HG02943 (cell line): ENCODE measurements at regions not wholly inside any gene's neighbourhood (a gene's known extent, or its start where the extent isn't known, plus 50 kb on each side); places are given as distances from the start of the nearest gene placed in this dataset.
"Not testable (repeated sequence)": the region's sequence is repeated elsewhere in the genome, so short reads cannot be mapped to it uniquely, and the experiment has no call there.

ENCODE experiments used
- ATAC-seq: cut with Tn5 transposase; IDR thresholded peaks from one replicate; pipeline ENCODE4 v1.9.1; 2021; ENCODE audit warnings: mild to moderate bottlenecking, low read depth, moderate library complexity; ENCODE audit not compliant: unreplicated experiment

GRCh38 chr7:94169682-94170081 is 165.5 kb upstream of the BET1 start:
- ATAC-seq, result no peak

GRCh38 chr7:94170836-94171235 is 166.7 kb upstream of the BET1 start:
- ATAC-seq, result peak; percentile 74

- ATAC-seq, result no peak
Measured at GRCh38 chr7:94173436-94173835, 169.3 kb upstream of the BET1 start.

GRCh38 chr7:94174375-94174774 is 170.2 kb upstream of the BET1 start:
- ATAC-seq, result no peak

GRCh38 chr7:94174956-94175355 is 170.8 kb upstream of the BET1 start:
- no peak for ATAC-seq

GRCh38 chr7:94176694-94177200 is 172.6 kb upstream of the BET1 start:
- no peak for ATAC-seq

- no peak for ATAC-seq
Measured at GRCh38 chr7:94177441-94177840, 173.3 kb upstream of the BET1 start.

GRCh38 chr7:94178230-94178629 is 174.1 kb upstream of the BET1 start:
- ATAC-seq, result peak; percentile 93

- ATAC-seq, result no peak
Measured at GRCh38 chr7:94179466-94179865, 175.3 kb upstream of the BET1 start.

GRCh38 chr7:94182066-94182465 is 177.9 kb upstream of the BET1 start:
- ATAC-seq, result no peak

- ATAC-seq, result no peak
Measured at GRCh38 chr7:94182721-94183120, 178.6 kb upstream of the BET1 start.

GRCh38 chr7:94183289-94183749 is 179.2 kb upstream of the BET1 start:
- ATAC-seq, result no peak

- ATAC-seq, result no peak
Measured at GRCh38 chr7:94183891-94184290, 179.7 kb upstream of the BET1 start.

- ATAC-seq, result no peak
Measured at GRCh38 chr7:94188350-94188749, 184.2 kb upstream of the BET1 start.

- no peak for ATAC-seq
Measured at GRCh38 chr7:94190599-94191061, 186.5 kb upstream of the BET1 start.

- ATAC-seq, result not testable (repeated sequence)
Measured at GRCh38 chr7:94194426-94194825, 190.3 kb upstream of the BET1 start.

- no peak for ATAC-seq
Measured at GRCh38 chr7:94195201-94195600, 191.0 kb upstream of the BET1 start.

GRCh38 chr7:94195813-94196212 is 191.7 kb upstream of the BET1 start:
- ATAC-seq, result no peak

- ATAC-seq, result no peak
Measured at GRCh38 chr7:94205529-94205928, 189.2 kb upstream of the COL1A2 start.

GRCh38 chr7:94206295-94206694 is 188.4 kb upstream of the COL1A2 start:
- ATAC-seq, result no peak

GRCh38 chr7:94212160-94212559 is 182.5 kb upstream of the COL1A2 start:
- no peak for ATAC-seq

GRCh38 chr7:94216944-94217461 is 177.7 kb upstream of the COL1A2 start:
- no peak for ATAC-seq

- ATAC-seq, result no peak
Measured at GRCh38 chr7:94217766-94218165, 176.9 kb upstream of the COL1A2 start.
